HG02798 (cell line): ENCODE measurements at regions not wholly inside any gene's neighbourhood (a gene's known extent, or its start where the extent isn't known, plus 50 kb on each side); places are given as distances from the start of the nearest gene placed in this dataset.
"Not testable (repeated sequence)": the region's sequence is repeated elsewhere in the genome, so short reads cannot be mapped to it uniquely, and the experiment has no call there.

Experiments used
- ATAC-seq: cut with Tn5 transposase; IDR thresholded peaks from one replicate; pipeline ENCODE4 v1.9.1; 2021; ENCODE audit warnings: mild to moderate bottlenecking; ENCODE audit not compliant: unreplicated experiment, poor library complexity

- no peak for ATAC-seq
Observed at GRCh38 chr14:55840821-55841220, 260.8 kb downstream of the KTN1 start.

DNA sequence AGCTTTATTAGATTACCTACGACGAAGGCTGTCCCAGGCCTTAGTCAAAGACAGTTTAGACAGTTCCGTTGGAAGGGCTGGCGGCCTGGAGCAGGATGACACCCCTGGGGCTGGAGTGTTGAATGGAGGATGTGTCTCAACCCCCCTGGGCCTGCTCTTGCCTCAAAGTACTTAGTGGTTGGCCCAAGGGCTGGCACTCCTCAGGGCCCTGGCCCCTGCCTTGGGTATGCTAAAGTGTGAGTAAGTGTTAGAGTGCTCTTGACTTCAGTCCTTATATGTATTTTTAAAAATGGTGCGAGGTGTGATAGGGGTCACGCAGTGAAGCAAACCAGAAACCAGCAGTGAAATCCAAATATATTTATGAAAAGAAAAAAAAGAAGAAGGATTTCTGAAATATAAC lies 261.6 kb downstream of the KTN1 start:
- ATAC-seq, result no peak

GRCh38 chr14:55843718-55844403 lies 263.9 kb downstream of the KTN1 start:
- no peak for ATAC-seq

GRCh38 chr14:55845963-55846825 lies 266.2 kb downstream of the KTN1 start:
- ATAC-seq, result no peak

- ATAC-seq, result no peak
Observed at GRCh38 chr14:55846826-55847446, 266.9 kb downstream of the KTN1 start.

DNA sequence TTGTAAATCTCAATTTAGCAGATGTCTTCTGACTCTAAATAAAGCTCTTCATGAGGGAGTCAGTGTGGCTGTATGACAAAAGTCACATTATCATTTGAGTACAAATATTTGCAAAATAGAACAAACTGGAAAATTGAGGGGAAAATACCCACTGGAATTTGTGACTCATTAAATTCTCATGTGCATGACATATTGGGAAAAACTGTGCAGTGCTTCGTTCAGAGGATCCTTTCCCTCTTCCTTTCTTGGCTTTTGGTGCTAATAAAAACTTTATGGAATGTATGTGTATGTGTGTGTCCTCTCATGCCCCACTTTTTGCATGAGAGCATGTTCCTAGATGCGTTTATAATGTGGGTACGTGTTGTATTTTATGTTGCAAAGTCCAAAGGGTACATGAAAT lies 267.8 kb downstream of the KTN1 start:
- no peak for ATAC-seq

- no peak for ATAC-seq
Observed at GRCh38 chr14:55848964-55849363, 269.0 kb downstream of the KTN1 start.

- ATAC-seq, result no peak
Observed at GRCh38 chr14:55849833-55850232, 268.4 kb upstream of the PELI2 start.

GRCh38 chr14:55850825-55851241 lies 267.4 kb upstream of the PELI2 start:
- ATAC-seq, result no peak

DNA sequence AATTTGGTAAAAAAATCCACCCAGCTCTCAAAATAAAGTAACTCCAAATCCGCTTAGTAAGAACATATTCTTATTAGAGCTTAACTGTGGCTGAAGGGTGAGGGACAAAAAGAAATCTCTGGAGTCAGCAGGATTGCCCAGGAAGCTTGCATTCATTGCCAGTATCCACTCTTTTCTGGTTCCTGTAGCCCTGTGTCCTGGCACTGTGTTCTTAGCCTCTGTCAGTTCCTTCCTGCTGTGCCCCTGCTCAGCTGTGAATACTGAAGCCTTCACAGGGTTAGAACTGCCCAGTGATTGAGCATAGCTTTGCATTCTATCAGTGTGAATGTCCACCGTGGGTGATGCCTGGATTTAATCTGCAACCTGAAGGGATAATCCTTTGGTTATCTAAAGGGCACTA lies 266.9 kb upstream of the PELI2 start:
- ATAC-seq, result no peak

DNA sequence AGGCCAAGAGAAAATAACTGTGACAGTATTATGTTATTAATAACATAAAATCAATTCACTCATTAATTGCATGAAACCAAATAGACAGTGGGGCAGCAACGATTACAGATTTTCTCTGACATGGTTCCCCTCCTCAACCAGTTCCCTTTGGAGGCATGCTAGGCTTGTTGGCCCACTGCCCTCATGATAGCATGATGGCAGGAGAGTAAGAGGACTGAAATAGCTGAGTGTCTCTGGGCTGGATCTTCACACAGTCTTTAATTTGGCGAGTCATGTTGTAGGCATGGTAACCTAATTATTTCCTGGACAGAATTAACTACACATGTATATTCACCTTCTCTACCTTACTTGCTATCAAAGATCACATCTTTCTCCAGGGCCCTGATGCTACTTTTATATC lies 266.2 kb upstream of the PELI2 start:
- no peak for ATAC-seq

GRCh38 chr14:55855751-55856150 lies 262.5 kb upstream of the PELI2 start:
- no peak for ATAC-seq

DNA sequence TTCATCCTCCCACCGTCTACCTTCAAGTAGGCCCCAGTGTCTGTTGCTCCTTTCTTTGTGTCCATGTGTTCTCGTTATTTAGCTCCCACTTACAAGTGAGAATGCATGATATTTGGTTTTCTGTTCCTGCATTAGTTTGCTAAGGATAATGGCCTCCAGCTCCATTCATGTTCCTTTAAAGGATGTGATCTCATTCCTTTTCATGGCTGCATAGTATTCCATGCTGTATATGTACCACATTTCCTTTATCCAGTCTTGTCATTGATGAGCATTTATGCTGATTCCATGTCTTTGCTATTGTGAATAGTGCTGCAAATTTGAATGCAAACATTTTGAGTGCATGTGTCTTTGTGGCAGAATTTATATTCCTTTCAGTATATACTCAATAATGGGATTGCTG lies 259.6 kb upstream of the PELI2 start:
- ATAC-seq, result no peak

GRCh38 chr14:55861561-55861960 lies 256.6 kb upstream of the PELI2 start:
- not testable (repeated sequence) for ATAC-seq

GRCh38 chr14:55864890-55865655 lies 253.1 kb upstream of the PELI2 start:
- ATAC-seq, result no peak

- no peak for ATAC-seq
Observed at GRCh38 chr14:55867311-55867710, 250.9 kb upstream of the PELI2 start.

DNA sequence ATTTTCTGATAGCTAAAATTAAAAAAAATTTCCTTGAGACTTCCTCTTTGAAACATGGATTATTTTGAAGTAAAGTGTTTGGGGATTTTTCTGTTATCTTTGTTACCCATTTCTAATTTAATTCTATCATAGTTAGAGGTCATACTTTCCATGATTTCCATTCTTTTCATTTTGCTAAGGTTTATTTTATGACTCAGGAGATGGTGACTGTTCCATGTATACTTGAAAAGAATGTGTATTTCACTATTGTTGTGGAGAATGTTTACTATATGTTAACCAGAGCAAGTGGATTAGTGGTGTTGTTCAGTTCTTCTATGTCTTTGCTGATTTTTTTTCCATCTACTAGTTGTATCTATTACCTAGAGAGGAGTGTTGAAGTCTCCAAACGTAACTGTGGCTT lies 250.5 kb upstream of the PELI2 start:
- no peak for ATAC-seq

- ATAC-seq, result no peak
Observed at GRCh38 chr14:55869397-55870049, 248.7 kb upstream of the PELI2 start.

DNA sequence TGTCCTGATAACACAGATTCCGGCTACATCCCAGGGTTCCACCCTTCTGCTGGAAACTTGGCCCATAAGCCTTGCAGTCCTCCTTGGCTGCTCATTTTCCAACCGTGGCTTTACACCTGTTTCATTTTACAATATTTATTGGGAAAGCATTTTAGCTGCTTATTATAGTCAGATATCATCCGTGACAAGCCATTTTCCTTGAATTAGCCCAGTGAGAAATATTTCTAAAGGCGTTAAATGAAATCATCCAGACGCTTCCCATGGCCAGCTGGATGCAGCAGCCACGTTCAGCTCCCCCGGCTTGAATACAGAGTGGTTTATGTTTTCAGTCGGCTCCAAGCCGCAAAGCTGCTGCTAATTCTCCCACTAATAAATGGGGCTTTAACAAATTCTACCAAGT lies 245.0 kb upstream of the PELI2 start:
- no peak for ATAC-seq

- ATAC-seq, result no peak
Observed at GRCh38 chr14:55874785-55875184, 243.4 kb upstream of the PELI2 start.
